Right lobe of liver (tissue), 6 donors: ENCODE measurements at regions not wholly inside any gene's neighbourhood (a gene's known extent, or its start where the extent isn't known, plus 50 kb on each side); places are given as distances from the start of the nearest gene placed in this dataset.

ENCODE experiments used
- ATAC-seq, 4 donors: fragments of 200-7000 bp; cut with Tn5 transposase; one replicate each; pipeline ENCODE4 v1.9.1; 2020; ENCODE audit warnings: mild to moderate bottlenecking in 4 of 4, moderate library complexity in 4 of 4
- DNase-seq, 3 donors: peaks; one replicate each; pipeline ENCODE4 v3.0.0-alpha.2; 2020
- H3K27ac ChIP-seq, 3 donors: fragments of 200-600 bp; one replicate each; pipeline ENCODE4 v1.8.0; 2022
- H3K27me3 ChIP-seq, 2 donors: fragments of 200-600 bp; one replicate each; pipeline ENCODE4 v1.8.0; 2022
- H3K36me3 ChIP-seq, 4 donors: fragments of 200-600 bp; sonication (generic) in 1 of 4; one replicate each; pipeline versions ENCODE4 v1.5.1 to v1.8.0; 2017 to 2022; ENCODE audit warnings: control low read depth in 1 of 4
- H3K4me1 ChIP-seq, 4 donors: fragments of 200-600 bp; sonication (generic) in 1 of 4; one replicate each; pipeline versions ENCODE4 v1.5.1 to v1.8.0; 2017 to 2022; ENCODE audit warnings: control low read depth in 1 of 4
- H3K4me3 ChIP-seq, 3 donors: fragments of 200-600 bp; one replicate each; pipeline ENCODE4 v1.8.0; 2022
- H3K9me3 ChIP-seq, 4 donors: fragments of 200-600 bp; sonication (generic) in 1 of 4; one replicate each; pipeline versions ENCODE4 v1.5.1 to v1.8.0; 2017 to 2022; ENCODE audit warnings: control low read depth in 1 of 4
- CTCF ChIP-seq, 4 donors: fragments of 200-600 bp in 3 of 4; fragments of 450-650 bp in 1 of 4; IDR thresholded peaks; one replicate each; pipeline versions ENCODE4 v1.5.1 to v1.8.0; 2016 to 2022; ENCODE audit warnings: antibody characterized with exemption in 4 of 4, mild to moderate bottlenecking in 2 of 4
- POLR2A ChIP-seq: fragments of 450-650 bp; IDR thresholded peaks from one replicate; pipeline ENCODE4 v1.6.1; 2017; ENCODE audit warnings: antibody characterized with exemption, mild to moderate bottlenecking
- WGBS: methylation state at CpG from one replicate; pipeline ENCODE4 v1.1.6; 2018; ENCODE audit warnings: low coverage, low lambda C conversion rate; ENCODE audit not compliant: insufficient coverage; ENCODE audit errors: missing lambda C conversion rate; 5-methylcytosine and 5-hydroxymethylcytosine counted together
- intact Hi-C, 2 donors: fragments of 100-400 bp; cut with DNase I; formaldehyde crosslinking; loops; one replicate each; pipeline versions ENCODE4 v1.11.2 to v1.14.1; 2022
- donor health status: DM: no; HTN: yes; CAD: no.
- donor health status: DM: no; HTN: no; CAD: no.
- donor health status: DM: no; HTN: no; CAD: no.
- donor health status: DM: no; HTN: yes; CAD: no.
- donor health status: DM: no; HTN: yes; CAD: no.

- intact Hi-C loops, result no loop called here
- no peaks in the 10 kb centered on the region for H3K36me3 ChIP-seq
- H3K9me3 ChIP-seq, result no peaks in the 10 kb centered on the region
- no peak for TF ChIP-seq CTCF (IDR thresholded peaks at IDR 0.05)
- TF ChIP-seq POLR2A, result no peak
- H3K27me3 ChIP-seq, result no peaks in the 10 kb centered on the region
- no peak overlapping the region for H3K27ac ChIP-seq
- ATAC-seq (no peak), DNase-seq (no peak)
- H3K4me3 ChIP-seq, result no peak overlapping the region
- WGBS, result 33% methylated on average over 1 of the region's 1 CpG
- no peaks in the 10 kb centered on the region for H3K4me1 ChIP-seq
Measured at GRCh38 chr6:81995548-81996289, 243.2 kb upstream of the TENT5A start.

- Histone ChIP-seq H3K9me3 (no peaks in the 10 kb centered on the region), H3K27me3 (no peaks in the 10 kb centered on the region), H3K4me3 (no peak overlapping the region), H3K27ac (no peak overlapping the region), H3K4me1 (no peaks in the 10 kb centered on the region), H3K36me3 (no peaks in the 10 kb centered on the region)
- TF ChIP-seq CTCF (IDR thresholded peaks at IDR 0.05) (no peak), POLR2A (no peak)
- ATAC-seq, result no peak
- intact Hi-C loops, result no loop called here
- DNase-seq, result no peak
- 68% methylated on average over 3 of the region's 3 CpGs for WGBS
Measured at GRCh38 chr6:81988871-81989270, 236.4 kb upstream of the TENT5A start.

GRCh38 chr6:81988446-81988845 lies 236.0 kb upstream of the TENT5A start:
- 93% methylated on average over 1 of the region's 1 CpG for whole genome bisulfite sequencing
- no peak overlapping the region for H3K4me3 ChIP-seq
- H3K27me3 ChIP-seq, result no peaks in the 10 kb centered on the region
- H3K36me3 ChIP-seq, result no peaks in the 10 kb centered on the region
- DNase-seq (no peak), ATAC-seq (no peak)
- no peak overlapping the region for H3K27ac ChIP-seq
- H3K9me3 ChIP-seq, result no peaks in the 10 kb centered on the region
- no peak for TF ChIP-seq CTCF (IDR thresholded peaks at IDR 0.05)
- TF ChIP-seq POLR2A, result no peak
- intact Hi-C loops, result no loop called here
- H3K4me1 ChIP-seq, result no peaks in the 10 kb centered on the region

- intact Hi-C loops, result no loop called here
- H3K27ac ChIP-seq, result no peak overlapping the region
- ATAC-seq (no peak), DNase-seq (no peak)
- no peaks in the 10 kb centered on the region for H3K9me3 ChIP-seq
- H3K27me3 ChIP-seq, result no peaks in the 10 kb centered on the region
- no peak for TF ChIP-seq CTCF (IDR thresholded peaks at IDR 0.05)
- no peak for TF ChIP-seq POLR2A
- no peaks in the 10 kb centered on the region for H3K4me1 ChIP-seq
- no peak overlapping the region for H3K4me3 ChIP-seq
- no peaks in the 10 kb centered on the region for H3K36me3 ChIP-seq
- 75% methylated on average over 3 of the region's 3 CpGs for WGBS
Measured at GRCh38 chr6:81987293-81987692, 234.8 kb upstream of the TENT5A start.
